Coronary artery (tissue), 2 donors: ENCODE measurements at regions not wholly inside any gene's neighbourhood (a gene's known extent, or its start where the extent isn't known, plus 50 kb on each side); places are given as distances from the start of the nearest gene placed in this dataset.

ENCODE experiments used
- DNase-seq: peaks from one replicate; pipeline ENCODE4 v3.0.0-alpha.2; 2017; ENCODE audit warnings: low spot score
- H3K27ac ChIP-seq, 2 donors: fragments of 200-600 bp; sonication (generic); one replicate each; pipeline ENCODE4 v1.5.1; 2016 to 2019
- H3K4me3 ChIP-seq: fragments of 200-600 bp; sonication (generic); 2 replicates; pipeline ENCODE4 v1.5.1; 2016; ENCODE audit warnings: mild to moderate bottlenecking, moderate library complexity
- CTCF ChIP-seq: fragments of 200-600 bp; sonication (generic); IDR thresholded peaks from one replicate; pipeline ENCODE4 v1.5.1; 2019; ENCODE audit warnings: antibody characterized with exemption

DNA sequence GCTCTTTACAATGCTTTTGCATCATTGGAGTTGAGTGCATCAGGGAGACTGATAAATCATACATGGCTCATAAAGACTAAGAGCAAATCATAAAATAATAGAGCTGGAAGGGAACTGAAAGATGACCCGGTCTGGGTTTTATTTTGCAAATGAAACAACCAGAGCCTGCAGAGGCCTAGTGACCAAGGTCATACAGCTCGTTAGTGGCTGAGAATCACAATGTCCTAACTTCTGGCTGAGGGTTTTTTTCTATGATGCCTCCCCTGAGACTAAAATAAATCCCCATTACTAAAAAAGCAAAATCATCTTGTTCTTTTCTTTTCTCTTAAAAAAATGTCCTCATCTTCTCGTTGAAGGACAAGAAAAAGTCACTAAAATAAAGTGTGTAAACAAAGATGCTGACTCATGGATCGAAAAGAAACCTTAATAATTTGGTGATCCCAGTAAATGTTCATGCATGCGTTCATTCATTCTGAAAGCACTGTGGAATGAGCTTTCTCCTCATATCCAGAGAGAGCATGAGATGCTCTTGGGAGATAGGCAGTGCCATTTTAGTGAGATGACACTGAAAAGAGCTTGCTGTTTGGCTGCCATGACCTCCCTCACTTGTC is 107.8 kb upstream of the PHYHIPL start:
- Histone ChIP-seq H3K4me3 (no peak overlapping the region), H3K27ac (no peak overlapping the region)
- no peak for DNase-seq
- TF ChIP-seq CTCF: no peak

DNA sequence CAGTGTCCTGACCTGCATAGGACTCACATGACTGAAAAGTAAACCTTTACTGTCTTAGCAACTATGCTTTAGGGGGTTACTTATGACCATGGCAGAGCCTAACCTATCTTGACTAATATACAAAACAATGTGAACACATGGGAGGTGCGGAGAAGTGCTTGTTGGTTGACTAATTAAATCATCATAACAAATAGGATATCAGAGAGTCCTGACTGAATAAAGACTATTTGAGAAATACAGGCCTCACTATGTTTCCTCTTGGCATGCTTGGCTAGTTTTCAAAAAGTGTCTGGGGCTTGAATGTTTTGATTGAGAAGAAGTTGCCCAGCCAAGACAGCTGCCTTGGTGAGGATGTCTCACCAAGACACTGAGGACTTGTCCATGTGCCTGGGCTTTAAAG is 104.4 kb upstream of the PHYHIPL start:
- H3K27ac ChIP-seq: no peak overlapping the region
- H3K4me3 ChIP-seq: no peak overlapping the region
- no peak for DNase-seq
- TF ChIP-seq CTCF: no peak

GRCh38 chr10:59073456-59074053 is 102.9 kb upstream of the PHYHIPL start:
- no peak overlapping the region for H3K4me3 ChIP-seq
- no peak for TF ChIP-seq CTCF
- DNase-seq: no peak
- no peak overlapping the region for H3K27ac ChIP-seq

- TF ChIP-seq CTCF: no peak
- H3K4me3 ChIP-seq: no peak overlapping the region
- DNase-seq: no peak
- no peak overlapping the region for H3K27ac ChIP-seq
Observed at GRCh38 chr10:59075576-59075975, 100.9 kb upstream of the PHYHIPL start.

DNA sequence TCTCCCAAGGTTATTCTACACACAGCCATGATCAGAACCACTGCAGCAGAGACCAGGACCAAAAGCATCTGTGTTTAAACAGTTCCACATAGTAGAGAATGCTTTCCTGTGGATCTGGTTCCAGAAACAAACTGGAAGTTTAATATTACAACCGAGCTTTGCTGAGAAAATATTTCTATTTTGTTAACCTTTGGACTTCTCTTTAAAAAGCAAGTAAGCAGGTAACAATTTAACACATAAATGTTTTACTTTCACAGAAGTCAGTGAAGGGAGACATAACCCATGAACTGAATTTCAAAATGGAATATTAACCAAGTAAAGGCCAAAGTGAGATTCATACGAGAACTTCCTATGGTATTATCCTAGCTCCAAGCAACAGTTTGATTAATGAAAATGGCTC is 98.6 kb upstream of the PHYHIPL start:
- no peak for TF ChIP-seq CTCF
- Histone ChIP-seq H3K4me3 (no peak overlapping the region), H3K27ac (peak overlapping the region; percentile 63 to 77)
- no peak for DNase-seq

DNA sequence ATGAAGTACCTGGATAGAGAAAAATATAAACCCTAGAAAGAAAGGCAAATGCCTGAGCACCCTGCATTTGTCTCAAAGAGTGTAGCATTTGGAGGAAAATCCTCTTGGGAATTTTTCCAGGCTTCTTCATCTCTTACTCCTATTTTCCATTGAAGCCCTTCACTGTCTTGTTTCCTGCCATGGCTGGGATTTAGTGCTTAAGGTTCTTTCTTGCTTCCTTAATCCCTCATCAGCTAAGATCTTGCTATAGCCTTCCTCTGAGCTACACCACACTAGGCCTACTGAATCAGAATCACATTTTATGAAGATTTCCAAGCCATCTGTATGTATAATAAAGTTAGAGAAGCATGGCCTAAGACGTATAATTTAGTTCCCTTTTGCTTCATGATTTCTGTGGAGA is 97.5 kb upstream of the PHYHIPL start:
- peak overlapping the region; percentile 63 to 77 for H3K27ac ChIP-seq

More for the DNA sequence above, 97.5 kb upstream of the PHYHIPL start:
- DNase-seq: no peak
- TF ChIP-seq CTCF: no peak
- H3K4me3 ChIP-seq: no peak overlapping the region
